PFSK-1 (cell line): ENCODE measurements at regions not wholly inside any gene's neighbourhood (a gene's known extent, or its start where the extent isn't known, plus 50 kb on each side); places are given as distances from the start of the nearest gene placed in this dataset.

Source experiments
- POLR2AphosphoS5 ChIP-seq: IDR thresholded peaks from 2 replicates; pipeline ENCODE4 v1.6.1; 2012; ENCODE audit warnings: low read depth, mild to moderate bottlenecking, control low read depth, low read length, moderate library complexity
- REST ChIP-seq, 2 experiments: IDR thresholded peaks; 2 replicates each; pipeline versions ENCODE4 v1.6.1 to v1.8.0; 2011 to 2012; ENCODE audit warnings: low read depth in 2 of 2, low read length in 2 of 2, control low read depth in 1 of 2, inconsistent platforms in 1 of 2, mild to moderate bottlenecking in 1 of 2, moderate library complexity in 1 of 2; ENCODE audit not compliant: insufficient read depth in 1 of 2
- SIN3A ChIP-seq: IDR thresholded peaks from 2 replicates; pipeline ENCODE4 v1.6.1; 2012; ENCODE audit warnings: mild to moderate bottlenecking, low read length, moderate library complexity, borderline replicate concordance; ENCODE audit not compliant: insufficient read depth
- TAF1 ChIP-seq: IDR thresholded peaks from 2 replicates; pipeline ENCODE4 v1.6.1; 2012; ENCODE audit warnings: low read length, control low read depth, borderline replicate concordance; ENCODE audit not compliant: insufficient read depth

GRCh38 chr7:52114056-52114455 lies 797.4 kb upstream of the COBL start:
- TF ChIP-seq TAF1 (no peak), POLR2AphosphoS5 (no peak), REST (IDR thresholded peaks at IDR 0.05; ENCODE audit: insufficient read depth in 1 of 2, low read depth in 2 of 2, low read length in 2 of 2) (no peak), SIN3A (no peak)
